HepG2 (cell line): ENCODE measurements at regions not wholly inside any gene's neighbourhood (a gene's known extent, or its start where the extent isn't known, plus 50 kb on each side); places are given as distances from the start of the nearest gene placed in this dataset.

Experiments used
- CEBPG ChIP-seq: IDR thresholded peaks from 2 replicates; pipeline ENCODE4 v1.6.1; 2016
- MAFF ChIP-seq: IDR thresholded peaks from 2 replicates; pipeline ENCODE4 v1.6.1; 2011; ENCODE audit warnings: low read depth, low read length, improper control_type of control experiment
- MTA1 ChIP-seq: sonication (generic); formaldehyde crosslinking; IDR thresholded peaks from 2 replicates; pipeline ENCODE4 v1.4.0; 2020; ENCODE audit warnings: missing genetic modification reagents, mild to moderate bottlenecking, borderline replicate concordance
- ZNF318 ChIP-seq: sonication (generic); formaldehyde crosslinking; IDR thresholded peaks from 2 replicates; pipeline ENCODE4 v1.4.0; 2020; ENCODE audit warnings: mild to moderate bottlenecking, missing genetic modification reagents
- ZNF607 ChIP-seq: sonication (generic); formaldehyde crosslinking; IDR thresholded peaks from 2 replicates; pipeline ENCODE4 v1.5.1; 2020; ENCODE audit warnings: missing genetic modification reagents, mild to moderate bottlenecking, borderline replicate concordance
- ZNF746 ChIP-seq: sonication (generic); formaldehyde crosslinking; IDR thresholded peaks from 2 replicates; pipeline ENCODE4 v1.8.0; 2022; ENCODE audit warnings: mild to moderate bottlenecking, missing genetic modification reagents
- ZSCAN12 ChIP-seq: sonication (generic); formaldehyde crosslinking; IDR thresholded peaks from 2 replicates; pipeline ENCODE4 v1.9.0; 2021; ENCODE audit warnings: mild to moderate bottlenecking, missing genetic modification reagents

- TF ChIP-seq ZNF318 (CRISPR knock-in tag) (no peak), CEBPG (no peak), ZNF607 (CRISPR knock-in tag) (no peak), MAFF (no peak), ZSCAN12 (CRISPR knock-in tag) (no peak), ZNF746 (CRISPR knock-in tag) (no peak), MTA1 (CRISPR knock-in tag) (no peak)
- TF ChIP-seq, all 625 proteins: peak for 0
Measured at GRCh38 chr20:40325006-40325568, 363.9 kb downstream of the MAFB start (continued).
